ENCODE measurements at regions not wholly inside any gene's neighbourhood (a gene's known extent, or its start where the extent isn't known, plus 50 kb on each side); places are given as distances from the start of the nearest gene placed in this dataset.

DNA sequence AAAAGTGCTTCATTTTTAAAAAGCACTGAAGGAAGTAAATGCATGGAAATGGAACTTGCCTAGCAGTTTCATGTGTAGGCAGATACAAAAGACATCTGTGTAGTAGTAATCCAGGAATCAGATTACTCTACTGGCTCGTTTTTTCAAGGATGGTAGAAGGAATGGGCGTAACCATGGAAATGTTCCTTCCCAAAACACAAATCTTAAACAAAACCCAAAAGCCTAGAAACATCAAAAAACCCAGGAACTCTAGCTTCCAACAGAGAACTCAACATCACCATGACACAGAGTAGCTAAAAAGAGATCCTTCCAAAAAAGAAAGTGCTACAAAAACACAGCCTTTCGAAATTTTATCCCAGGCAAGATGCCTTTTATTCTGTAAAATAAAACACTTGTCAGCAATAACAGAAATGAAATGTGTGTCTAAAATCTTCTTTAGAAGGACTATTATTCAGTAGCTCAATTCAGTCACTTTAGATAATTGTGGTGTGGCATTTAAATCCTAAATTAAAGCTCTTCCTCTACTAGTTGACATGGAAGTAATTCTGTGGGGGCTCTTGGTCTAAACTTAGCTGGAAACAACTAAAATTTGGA, 81.7 kb downstream of the FAM217A start:
- Histone ChIP-seq H3K9me3 (ENCODE audit: control insufficient read depth in 2 of 3, insufficient read depth in 1 of 3, low read length in 3 of 3) (no peaks in the 10 kb centered on the region), H3K27ac (ENCODE audit: low read depth in 2 of 2, low read length in 2 of 2) (no peak overlapping the region), H3K4me3 (ENCODE audit: low read length in 3 of 3) (no peak overlapping the region), H3K4me1 (ENCODE audit: control insufficient read depth in 2 of 3, insufficient read depth in 2 of 3, low read depth in 1 of 3, low read length in 3 of 3) (peaks cover 0 to 6% (median 2%) of the 10 kb centered on the region in 3 donors), H3K9ac (ENCODE audit: low read length in 3 of 3) (no peak overlapping the region), H3K27me3 (ENCODE audit: control insufficient read depth, insufficient read depth, low read length) (no peaks in the 10 kb centered on the region), H3K36me3 (ENCODE audit: control insufficient read depth in 2 of 3, insufficient read depth in 3 of 3, low read length in 3 of 3) (no peaks in the 10 kb centered on the region)
- TF ChIP-seq, protein P1, sequence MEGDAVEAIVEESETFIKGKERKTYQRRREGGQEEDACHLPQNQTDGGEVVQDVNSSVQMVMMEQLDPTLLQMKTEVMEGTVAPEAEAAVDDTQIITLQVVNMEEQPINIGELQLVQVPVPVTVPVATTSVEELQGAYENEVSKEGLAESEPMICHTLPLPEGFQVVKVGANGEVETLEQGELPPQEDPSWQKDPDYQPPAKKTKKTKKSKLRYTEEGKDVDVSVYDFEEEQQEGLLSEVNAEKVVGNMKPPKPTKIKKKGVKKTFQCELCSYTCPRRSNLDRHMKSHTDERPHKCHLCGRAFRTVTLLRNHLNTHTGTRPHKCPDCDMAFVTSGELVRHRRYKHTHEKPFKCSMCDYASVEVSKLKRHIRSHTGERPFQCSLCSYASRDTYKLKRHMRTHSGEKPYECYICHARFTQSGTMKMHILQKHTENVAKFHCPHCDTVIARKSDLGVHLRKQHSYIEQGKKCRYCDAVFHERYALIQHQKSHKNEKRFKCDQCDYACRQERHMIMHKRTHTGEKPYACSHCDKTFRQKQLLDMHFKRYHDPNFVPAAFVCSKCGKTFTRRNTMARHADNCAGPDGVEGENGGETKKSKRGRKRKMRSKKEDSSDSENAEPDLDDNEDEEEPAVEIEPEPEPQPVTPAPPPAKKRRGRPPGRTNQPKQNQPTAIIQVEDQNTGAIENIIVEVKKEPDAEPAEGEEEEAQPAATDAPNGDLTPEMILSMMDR (IDR thresholded peaks at IDR 0.05; ENCODE audit: borderline replicate concordance, extremely low read depth, insufficient read depth): no peak
- DNase-seq: peak in 2 of 5 donors; percentile 70 to 78
- intact Hi-C loops (cut with DNase I): no loop called here
- no peak for FAIRE-seq

DNA sequence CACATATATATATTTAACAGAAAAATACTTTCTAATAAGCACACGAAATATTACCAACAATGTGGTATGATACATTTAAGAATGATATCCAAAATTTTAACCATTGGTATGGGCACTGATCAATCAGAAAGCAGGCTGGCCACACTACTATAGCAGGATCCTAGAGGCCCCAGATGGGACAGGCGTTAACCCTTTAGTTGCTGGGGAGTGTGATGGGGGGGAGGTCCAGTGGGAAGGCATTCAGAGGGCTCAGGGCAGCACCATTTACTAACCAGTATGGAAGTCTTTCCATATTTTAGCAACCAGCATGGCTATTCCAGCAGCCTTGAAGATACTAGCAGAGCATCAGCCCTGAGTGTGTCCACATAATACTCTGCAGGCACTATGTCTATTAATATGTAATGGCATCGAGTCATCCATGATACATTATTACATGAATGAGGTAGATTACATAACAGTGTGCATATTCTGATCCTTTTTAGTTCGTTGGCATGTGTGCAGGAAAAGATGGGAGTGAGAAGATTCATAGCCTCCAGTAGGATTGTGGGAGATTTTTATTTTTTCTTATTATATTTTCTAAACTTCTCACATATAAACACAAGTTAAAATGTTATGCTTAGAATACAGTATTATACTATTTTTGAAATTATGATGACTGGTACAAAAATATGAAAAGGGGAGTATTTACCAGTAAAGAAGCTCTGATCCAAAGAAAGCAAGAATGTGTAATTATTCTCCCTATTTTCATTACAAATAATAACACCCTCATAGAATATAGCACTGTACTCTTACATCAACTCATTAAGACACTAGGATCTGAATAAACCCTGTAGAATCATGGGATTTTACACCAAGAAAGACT, 78.9 kb downstream of the FAM217A start:
- H3K4me1 ChIP-seq (ENCODE audit: control insufficient read depth in 2 of 3, insufficient read depth in 2 of 3, low read depth in 1 of 3, low read length in 3 of 3): no peaks in the 10 kb centered on the region
- TF ChIP-seq, protein P1 (IDR thresholded peaks at IDR 0.05; ENCODE audit: borderline replicate concordance, extremely low read depth, insufficient read depth): no peak
- no peak overlapping the region for H3K27ac ChIP-seq (ENCODE audit: low read depth in 2 of 2, low read length in 2 of 2)
- no peak overlapping the region for H3K9ac ChIP-seq (ENCODE audit: low read length in 3 of 3)
- no peak for DNase-seq
- FAIRE-seq: no peak
- H3K36me3 ChIP-seq (ENCODE audit: control insufficient read depth in 2 of 3, insufficient read depth in 3 of 3, low read length in 3 of 3): peaks cover 0 to 2% (median 0%) of the 10 kb centered on the region in 3 donors
- no peak overlapping the region for H3K4me3 ChIP-seq (ENCODE audit: low read length in 3 of 3)
- H3K27me3 ChIP-seq (ENCODE audit: control insufficient read depth, insufficient read depth, low read length): no peaks in the 10 kb centered on the region
- H3K9me3 ChIP-seq (ENCODE audit: control insufficient read depth in 2 of 3, insufficient read depth in 1 of 3, low read length in 3 of 3): no peaks in the 10 kb centered on the region
- intact Hi-C loops (cut with DNase I): no loop called here

DNA sequence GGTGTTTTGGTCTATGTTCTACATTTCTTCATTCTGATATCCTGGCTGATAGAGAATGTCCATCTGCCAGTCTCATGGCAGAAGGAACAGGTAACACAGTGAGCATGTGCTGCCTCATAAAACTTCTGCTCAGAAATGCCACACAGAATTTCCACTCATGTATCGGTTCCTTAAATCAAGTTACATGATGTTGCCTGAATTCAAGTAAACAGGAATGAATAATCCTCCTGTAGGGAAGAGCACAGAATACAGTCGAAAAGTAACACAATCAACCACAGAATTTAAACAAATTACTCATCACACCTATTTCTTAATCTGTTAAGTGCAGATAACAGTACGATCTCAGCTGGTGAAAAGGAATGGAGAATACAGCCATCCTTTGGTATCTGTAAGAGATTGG, 74.7 kb downstream of the FAM217A start:
- H3K27me3 ChIP-seq (ENCODE audit: control insufficient read depth, insufficient read depth, low read length): no peaks in the 10 kb centered on the region
- intact Hi-C loops (cut with DNase I): no loop called here
- TF ChIP-seq, protein P1 (IDR thresholded peaks at IDR 0.05; ENCODE audit: borderline replicate concordance, extremely low read depth, insufficient read depth): no peak

More for the DNA sequence above, 74.7 kb downstream of the FAM217A start:
- H3K4me3 ChIP-seq (ENCODE audit: low read length in 3 of 3): no peak overlapping the region
- H3K4me1 ChIP-seq (ENCODE audit: control insufficient read depth in 2 of 3, insufficient read depth in 2 of 3, low read depth in 1 of 3, low read length in 3 of 3): no peaks in the 10 kb centered on the region
- no peak overlapping the region for H3K9ac ChIP-seq (ENCODE audit: low read length in 3 of 3)
- no peak overlapping the region for H3K27ac ChIP-seq (ENCODE audit: low read depth in 2 of 2, low read length in 2 of 2)
- H3K36me3 ChIP-seq (ENCODE audit: control insufficient read depth in 2 of 3, insufficient read depth in 3 of 3, low read length in 3 of 3): peaks cover 0 to 2% (median 0%) of the 10 kb centered on the region in 3 donors
- H3K9me3 ChIP-seq (ENCODE audit: control insufficient read depth in 2 of 3, insufficient read depth in 1 of 3, low read length in 3 of 3): no peaks in the 10 kb centered on the region
- FAIRE-seq (no peak), DNase-seq (no peak)

All from kidney (tissue), 13 donors.